ENCODE measurements at regions not wholly inside any gene's neighbourhood (a gene's known extent, or its start where the extent isn't known, plus 50 kb on each side); places are given as distances from the start of the nearest gene placed in this dataset.

DNA sequence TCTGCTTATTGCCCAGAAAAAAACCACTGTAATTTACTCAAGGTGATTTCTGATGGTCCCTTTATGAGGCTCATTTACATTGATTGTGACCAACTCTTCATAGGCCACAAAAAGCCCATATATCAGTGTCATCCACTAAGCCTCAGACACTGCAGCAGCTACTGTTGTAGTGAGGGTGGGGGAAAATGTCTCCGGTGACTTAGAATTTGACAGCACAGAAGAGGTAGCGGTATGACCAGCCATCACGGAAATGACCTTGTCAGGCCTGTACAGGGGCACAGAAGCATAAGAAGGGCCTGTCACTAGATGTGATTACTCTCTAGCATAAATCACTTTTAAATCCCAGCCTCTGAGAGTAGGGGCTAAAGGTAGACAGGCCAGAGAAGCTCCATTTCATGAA is 190.3 kb downstream of the PAX3 start:
- TF ChIP-seq, protein P1, sequence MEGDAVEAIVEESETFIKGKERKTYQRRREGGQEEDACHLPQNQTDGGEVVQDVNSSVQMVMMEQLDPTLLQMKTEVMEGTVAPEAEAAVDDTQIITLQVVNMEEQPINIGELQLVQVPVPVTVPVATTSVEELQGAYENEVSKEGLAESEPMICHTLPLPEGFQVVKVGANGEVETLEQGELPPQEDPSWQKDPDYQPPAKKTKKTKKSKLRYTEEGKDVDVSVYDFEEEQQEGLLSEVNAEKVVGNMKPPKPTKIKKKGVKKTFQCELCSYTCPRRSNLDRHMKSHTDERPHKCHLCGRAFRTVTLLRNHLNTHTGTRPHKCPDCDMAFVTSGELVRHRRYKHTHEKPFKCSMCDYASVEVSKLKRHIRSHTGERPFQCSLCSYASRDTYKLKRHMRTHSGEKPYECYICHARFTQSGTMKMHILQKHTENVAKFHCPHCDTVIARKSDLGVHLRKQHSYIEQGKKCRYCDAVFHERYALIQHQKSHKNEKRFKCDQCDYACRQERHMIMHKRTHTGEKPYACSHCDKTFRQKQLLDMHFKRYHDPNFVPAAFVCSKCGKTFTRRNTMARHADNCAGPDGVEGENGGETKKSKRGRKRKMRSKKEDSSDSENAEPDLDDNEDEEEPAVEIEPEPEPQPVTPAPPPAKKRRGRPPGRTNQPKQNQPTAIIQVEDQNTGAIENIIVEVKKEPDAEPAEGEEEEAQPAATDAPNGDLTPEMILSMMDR (IDR thresholded peaks at IDR 0.05), result no peak
- TF ChIP-seq POLR2A (IDR thresholded peaks at IDR 0.05) (no peak), POLR2AphosphoS5 (IDR thresholded peaks at IDR 0.05) (no peak)
